HepG2 (cell line): ENCODE measurements at regions not wholly inside any gene's neighbourhood (a gene's known extent, or its start where the extent isn't known, plus 50 kb on each side); places are given as distances from the start of the nearest gene placed in this dataset.
A peak's percentile ranks its signal among the peaks of the same experiment; 100 is the strongest.

Experiments used
- ATAC-seq: fragments of 200-7000 bp; cut with Tn5 transposase; 3 replicates; pipeline ENCODE4 v1.9.1; 2020; ENCODE audit warnings: mild to moderate bottlenecking, moderate library complexity
- BruUV-seq: library from RNA; stranded (reverse); fragments of 400-500 nt; replicated peaks from 2 replicates; lab custom pipeline; 2021; lab: Mats Ljungman, UMichigan
- CTCF ChIA-PET: fragments of 300-600 bp; formaldehyde crosslinking; extraction: SDS; loops from one replicate; lab custom pipeline; 2021; ENCODE audit warnings: low total read pairs, inconsistent platforms, low intra/inter-chr PET ratio; lab: Yijun Ruan, JAX
- POLR2A ChIA-PET: fragments of 350-600 bp; sonication (Branson Sonifier 250); formaldehyde crosslinking; loops from one replicate; lab custom pipeline; 2020; ENCODE audit warnings: antibody characterized with exemption, inconsistent platforms; lab: Yijun Ruan, JAX
- DNase-seq: peaks from one replicate; pipeline ENCODE4 v3.0.0-alpha.2; 2015; ENCODE audit warnings: low spot score
- FAIRE-seq: peaks from 3 replicates; lab custom pipeline; 2011; peaks lifted over from hg19 to GRCh38; lab: Jason Lieb, UNC
- H2AFZ ChIP-seq: one replicate; pipeline ENCODE4 v1.6.1; 2011; ENCODE audit warnings: low read length, inconsistent platforms
- H3K27ac ChIP-seq: fragments of 300-600 bp; 3 replicates; pipeline ENCODE4 v1.8.0; 2011; ENCODE audit warnings: mixed run types, mild to moderate bottlenecking, mixed read lengths, low read length, inconsistent platforms; ENCODE audit not compliant: insufficient read depth; ENCODE audit errors: extremely low read length
- H3K27me3 ChIP-seq, 2 experiments: fragments of 200-600 bp in 1 of 2; 2 replicates in 1 of 2; 3 replicates in 1 of 2; pipeline versions ENCODE4 v1.6.0 to v1.8.0; 2011; ENCODE audit warnings: low read length in 2 of 2, mild to moderate bottlenecking in 2 of 2, moderate library complexity in 2 of 2, inconsistent platforms in 1 of 2; ENCODE audit not compliant: insufficient read depth in 2 of 2, control insufficient read depth in 1 of 2
- H3K36me3 ChIP-seq, 2 experiments: fragments of 200-600 bp in 1 of 2; replicated peaks in 1 of 2; 2 replicates in 1 of 2; 3 replicates in 1 of 2; pipeline versions ENCODE4 v1.5.1 to v1.8.0; 2011; ENCODE audit warnings: low read length in 2 of 2, inconsistent platforms in 1 of 2; ENCODE audit not compliant: insufficient read depth in 2 of 2, control insufficient read depth in 1 of 2
- H3K4me1 ChIP-seq: 2 replicates; pipeline ENCODE4 v1.5.1; 2012; ENCODE audit warnings: low read length, inconsistent platforms; ENCODE audit not compliant: insufficient read depth
- H3K4me2 ChIP-seq: 2 replicates; pipeline ENCODE4 v1.6.0; 2011; ENCODE audit warnings: low read depth, low read length, inconsistent platforms
- H3K4me3 ChIP-seq, 3 experiments: fragments of 200-600 bp in 1 of 3; sonication (generic), shearing (Covaris generic) in 1 of 3; replicated peaks in 1 of 3; 2 replicates each; pipeline ENCODE4 v1.5.1; 2011 to 2016; ENCODE audit warnings: low read length in 3 of 3, inconsistent platforms in 2 of 3, low read depth in 2 of 3, mild to moderate bottlenecking in 2 of 3, control low read depth in 1 of 3, mixed read lengths in 1 of 3; ENCODE audit not compliant: insufficient read depth in 1 of 3
- H3K79me2 ChIP-seq: one replicate; pipeline ENCODE4 v1.6.1; 2011; ENCODE audit warnings: low read length, inconsistent platforms; ENCODE audit not compliant: insufficient read depth
- H3K9ac ChIP-seq: 2 replicates; pipeline ENCODE4 v1.6.0; 2011; ENCODE audit warnings: mild to moderate bottlenecking, low read depth, low read length, inconsistent platforms; ENCODE audit not compliant: insufficient read depth
- H3K9me3 ChIP-seq: 2 replicates; pipeline ENCODE4 v1.5.1; 2012; ENCODE audit warnings: mild to moderate bottlenecking, low read length
- H4K20me1 ChIP-seq: 2 replicates; pipeline ENCODE4 v1.6.0; 2011; ENCODE audit warnings: inconsistent platforms, mild to moderate bottlenecking, low read length, moderate library complexity; ENCODE audit not compliant: insufficient read depth
- THAP8 ChIP-seq: sonication (generic); formaldehyde crosslinking; IDR thresholded peaks from 2 replicates; pipeline ENCODE4 v1.5.1; 2020; ENCODE audit warnings: missing genetic modification reagents, mild to moderate bottlenecking, borderline replicate concordance
- ZBTB40 ChIP-seq, 2 experiments: fragments of 450-650 bp in 1 of 2; sonication (generic) in 1 of 2; formaldehyde crosslinking in 1 of 2; IDR thresholded peaks; 2 replicates each; pipeline versions ENCODE4 v1.6.1 to v1.8.0; 2016 to 2022; ENCODE audit warnings: antibody characterized with exemption in 1 of 2, mild to moderate bottlenecking in 1 of 2, missing genetic modification reagents in 1 of 2
- ZMYM2 ChIP-seq: sonication (generic); formaldehyde crosslinking; IDR thresholded peaks from 2 replicates; pipeline ENCODE4 v1.8.0; 2022; ENCODE audit warnings: mild to moderate bottlenecking, missing genetic modification reagents
- WGBS: methylation state at CpG from one replicate; pipeline ENCODE4 v1.1.6; 2017; ENCODE audit warnings: low lambda C conversion rate; 5-methylcytosine and 5-hydroxymethylcytosine counted together
- in situ Hi-C: cut with HindIII; loops from 2 replicates; pipeline ENCODE4 v1.10.0; 2017; ENCODE audit warnings: low pct_unique_long_range_greater_than_20kb; ENCODE audit not compliant: extremely low pct_ligation_motif_present
- intact Hi-C: fragments of 100-400 bp; cut with micrococcal nuclease; formaldehyde crosslinking; loops from one replicate; pipeline ENCODE4 v1.10.0; 2022; ENCODE audit not compliant: unreplicated experiment
- TF ChIP-seq, protein P1 (sequence below): sonication (generic); formaldehyde crosslinking; IDR thresholded peaks from 2 replicates; pipeline ENCODE4 v1.5.0; 2020; ENCODE audit warnings: mild to moderate bottlenecking, missing genetic modification reagents

DNA sequence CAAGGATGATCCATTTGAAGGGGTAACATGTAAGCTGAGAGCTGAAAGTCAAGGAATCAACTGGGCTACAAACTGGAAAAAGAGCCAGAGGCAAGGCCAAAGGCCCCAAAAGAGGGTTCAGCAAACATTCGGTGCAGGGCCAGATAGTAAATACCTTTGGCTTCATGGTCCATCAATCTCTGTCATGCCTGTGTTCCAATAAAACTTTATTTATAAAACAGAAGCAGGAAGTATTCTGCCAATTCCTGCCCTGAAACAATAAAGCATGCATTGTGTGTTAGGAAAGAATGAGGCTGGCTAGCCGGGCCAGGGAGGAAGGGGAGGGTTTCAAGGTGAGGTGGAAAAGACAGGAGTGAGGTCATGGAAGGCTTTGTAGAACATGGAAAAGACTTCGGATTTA lies 107.1 kb downstream of the LBH start:
- 17% methylated on average over 3 of the region's 3 CpGs for WGBS
- Histone ChIP-seq H3K4me3 (no peak overlapping the region), H3K9ac (no peak overlapping the region), H2AFZ (no peak overlapping the region), H3K27me3 (no peaks in the 10 kb centered on the region; a peak in 1 of 5 replicates), H3K36me3 (no peaks in the 10 kb centered on the region), H3K79me2 (no peaks in the 10 kb centered on the region), H3K4me2 (no peak overlapping the region), H3K9me3 (no peaks in the 10 kb centered on the region; the same call in 1 of the 2 replicates), H4K20me1 (no peaks in the 10 kb centered on the region), H3K4me1 (no peaks in the 10 kb centered on the region), H3K27ac (no peak overlapping the region)
- in situ Hi-C loops: no loop called here
- TF ChIP-seq THAP8 (no peak), ZMYM2 (CRISPR knock-in tag) (no peak), ZBTB40 (IDR thresholded peaks at IDR 0.05) (0 out of 2 replicates have a peak, but pooled peaks have one; percentile 28), ZBTB40 (CRISPR knock-in tag; IDR thresholded peaks at IDR 0.05) (peak; percentile 95; the same call in 1 of the 2 replicates)
- TF ChIP-seq, protein P1, sequence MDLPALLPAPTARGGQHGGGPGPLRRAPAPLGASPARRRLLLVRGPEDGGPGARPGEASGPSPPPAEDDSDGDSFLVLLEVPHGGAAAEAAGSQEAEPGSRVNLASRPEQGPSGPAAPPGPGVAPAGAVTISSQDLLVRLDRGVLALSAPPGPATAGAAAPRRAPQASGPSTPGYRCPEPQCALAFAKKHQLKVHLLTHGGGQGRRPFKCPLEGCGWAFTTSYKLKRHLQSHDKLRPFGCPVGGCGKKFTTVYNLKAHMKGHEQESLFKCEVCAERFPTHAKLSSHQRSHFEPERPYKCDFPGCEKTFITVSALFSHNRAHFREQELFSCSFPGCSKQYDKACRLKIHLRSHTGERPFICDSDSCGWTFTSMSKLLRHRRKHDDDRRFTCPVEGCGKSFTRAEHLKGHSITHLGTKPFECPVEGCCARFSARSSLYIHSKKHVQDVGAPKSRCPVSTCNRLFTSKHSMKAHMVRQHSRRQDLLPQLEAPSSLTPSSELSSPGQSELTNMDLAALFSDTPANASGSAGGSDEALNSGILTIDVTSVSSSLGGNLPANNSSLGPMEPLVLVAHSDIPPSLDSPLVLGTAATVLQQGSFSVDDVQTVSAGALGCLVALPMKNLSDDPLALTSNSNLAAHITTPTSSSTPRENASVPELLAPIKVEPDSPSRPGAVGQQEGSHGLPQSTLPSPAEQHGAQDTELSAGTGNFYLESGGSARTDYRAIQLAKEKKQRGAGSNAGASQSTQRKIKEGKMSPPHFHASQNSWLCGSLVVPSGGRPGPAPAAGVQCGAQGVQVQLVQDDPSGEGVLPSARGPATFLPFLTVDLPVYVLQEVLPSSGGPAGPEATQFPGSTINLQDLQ (CRISPR knock-in tag): no peak
- no TSS peak for BruUV-seq
- no peak for FAIRE-seq
- intact Hi-C loops: no loop called here
- ChIA-PET POLR2A (no interaction called here), CTCF (no interaction called here)
- ATAC-seq: no peak
- DNase-seq: no peak
